Erythroblast (primary cell): ENCODE measurements at regions not wholly inside any gene's neighbourhood (a gene's known extent, or its start where the extent isn't known, plus 50 kb on each side); places are given as distances from the start of the nearest gene placed in this dataset.

ENCODE experiments used
- GATA1 ChIP-seq: IDR thresholded peaks from 2 replicates; pipeline ENCODE4 v1.6.1; 2011; ENCODE audit warnings: low read depth, mild to moderate bottlenecking, control low read depth, low read length, moderate library complexity
- POLR2A ChIP-seq: IDR thresholded peaks from 2 replicates; pipeline ENCODE4 v1.6.1; 2011; ENCODE audit warnings: mild to moderate bottlenecking, low read length

- TF ChIP-seq POLR2A (no peak), GATA1 (no peak)
These were observed 113.9 kb upstream of the OLFM3 start for GRCh38 chr1:102110586-102110985.
